Stimulated activated naive B cell treated with anti-CD40 and anti-IgM and Interleukin-4, amounts not matched to agents 10 μg/mL and 1 μg/mL and 100 μg/mL, for 72 hours (primary cell): ENCODE measurements at regions not wholly inside any gene's neighbourhood (a gene's known extent, or its start where the extent isn't known, plus 50 kb on each side); places are given as distances from the start of the nearest gene placed in this dataset.

Experiments
- ATAC-seq, 2 donors: fragments of 150-1000 bp; cut with Tn5 transposase; replicated peaks; 2 replicates each; pipeline ENCODE4 v1.10.0; 2021; ENCODE audit warnings: moderate library complexity in 1 of 2
- DNase-seq: peaks from one replicate; pipeline ENCODE4 v3.0.0; 2021
- H3K27ac Mint-ChIP-seq: one replicate; pipeline ENCODE4 v1.8.0; 2022; ENCODE audit warnings: mild to moderate bottlenecking, mixed read lengths
- H3K27me3 Mint-ChIP-seq, 2 donors: one replicate each; pipeline ENCODE4 v1.8.0; 2022; ENCODE audit warnings: mixed read lengths in 2 of 2
- H3K36me3 Mint-ChIP-seq, 2 donors: one replicate each; pipeline ENCODE4 v1.8.0; 2022; ENCODE audit warnings: mixed read lengths in 2 of 2, mild to moderate bottlenecking in 1 of 2
- H3K4me1 Mint-ChIP-seq, 2 donors: one replicate each; pipeline ENCODE4 v1.8.0; 2022; ENCODE audit warnings: mixed read lengths in 2 of 2, mild to moderate bottlenecking in 1 of 2
- H3K4me3 Mint-ChIP-seq, 2 donors: one replicate each; pipeline ENCODE4 v1.8.0; 2022; ENCODE audit warnings: mild to moderate bottlenecking in 2 of 2, mixed read lengths in 2 of 2, moderate library complexity in 1 of 2
- H3K9me3 Mint-ChIP-seq, 2 donors: one replicate each; pipeline ENCODE4 v1.8.0; 2022; ENCODE audit warnings: mixed read lengths in 2 of 2, mild to moderate bottlenecking in 1 of 2

GRCh38 chr10:86600296-86600695, 54.1 kb upstream of the OPN4 start:
- H3K9me3 Mint-ChIP-seq = no peaks in the 10 kb centered on the region
- H3K4me1 Mint-ChIP-seq = no peaks in the 10 kb centered on the region
- H3K27ac Mint-ChIP-seq = no peak overlapping the region
- DNase-seq = no peak
- no peaks in the 10 kb centered on the region for H3K36me3 Mint-ChIP-seq
- peaks cover 17 to 24% of the 10 kb centered on the region in 2 donors for H3K27me3 Mint-ChIP-seq
- ATAC-seq = no peak
- H3K4me3 Mint-ChIP-seq = no peak overlapping the region

GRCh38 chr10:86601956-86602602, 52.3 kb upstream of the OPN4 start:
- Mint-ChIP-seq H3K36me3 (no peaks in the 10 kb centered on the region), H3K27me3 (peaks cover 12 to 24% of the 10 kb centered on the region in 2 donors), H3K4me3 (no peak overlapping the region), H3K4me1 (no peaks in the 10 kb centered on the region), H3K27ac (no peak overlapping the region), H3K9me3 (peaks cover 0 to 3% of the 10 kb centered on the region in 2 donors)
- ATAC-seq (no peak), DNase-seq (no peak)

- peaks cover 0 to 4% of the 10 kb centered on the region in 2 donors for H3K36me3 Mint-ChIP-seq
- H3K4me1 Mint-ChIP-seq = no peaks in the 10 kb centered on the region
- DNase-seq = no peak
- H3K27ac Mint-ChIP-seq = no peak overlapping the region
- H3K27me3 Mint-ChIP-seq = peaks cover 12 to 24% of the 10 kb centered on the region in 2 donors
- H3K4me3 Mint-ChIP-seq = no peak overlapping the region
- peaks cover 0 to 7% of the 10 kb centered on the region in 2 donors for H3K9me3 Mint-ChIP-seq
- no peak for ATAC-seq
Measured at GRCh38 chr10:86603256-86603655, 51.1 kb upstream of the OPN4 start.
